MM.1S (cell line): ENCODE measurements at regions not wholly inside any gene's neighbourhood (a gene's known extent, or its start where the extent isn't known, plus 50 kb on each side); places are given as distances from the start of the nearest gene placed in this dataset.

Source experiments
- DNase-seq: peaks from one replicate; pipeline ENCODE4 v3.0.0-alpha.2; 2015
- H2AFZ ChIP-seq: fragments of 300-600 bp; sonication (generic); 2 replicates; pipeline ENCODE4 v1.6.0; 2016; ENCODE audit warnings: antibody characterized with exemption, low read length
- H3F3A ChIP-seq: fragments of 300-600 bp; sonication (generic); 2 replicates; pipeline ENCODE4 v1.6.1; 2016; ENCODE audit warnings: mild to moderate bottlenecking, antibody characterized with exemption, low read length, moderate library complexity, mixed read lengths; ENCODE audit not compliant: insufficient read depth
- H3K27ac ChIP-seq: fragments of 300-600 bp; sonication (generic); 2 replicates; pipeline ENCODE4 v1.5.1; 2016; ENCODE audit warnings: mild to moderate bottlenecking, low read length
- H3K27me3 ChIP-seq: fragments of 300-600 bp; sonication (generic); replicated peaks from 2 replicates; pipeline ENCODE4 v1.6.0; 2016; ENCODE audit warnings: low read length; ENCODE audit not compliant: insufficient read depth
- H3K36me3 ChIP-seq: fragments of 300-600 bp; sonication (generic); replicated peaks from 2 replicates; pipeline ENCODE4 v1.6.1; 2016; ENCODE audit warnings: mild to moderate bottlenecking, low read length, mixed read lengths; ENCODE audit not compliant: insufficient read depth
- H3K4me1 ChIP-seq: fragments of 300-600 bp; sonication (generic); 2 replicates; pipeline ENCODE4 v1.6.1; 2016; ENCODE audit warnings: low read length, mixed read lengths
- H3K4me2 ChIP-seq: fragments of 300-600 bp; sonication (generic); 2 replicates; pipeline ENCODE4 v1.6.0; 2016; ENCODE audit warnings: low read depth, low read length
- H3K4me3 ChIP-seq: fragments of 300-600 bp; sonication (generic); 2 replicates; pipeline ENCODE4 v1.5.1; 2016; ENCODE audit warnings: low read length, mixed read lengths
- H3K79me2 ChIP-seq: fragments of 300-600 bp; sonication (generic); 2 replicates; pipeline ENCODE4 v1.6.1; 2016; ENCODE audit warnings: mixed run types, low read length, mixed read lengths
- H3K9ac ChIP-seq: fragments of 300-600 bp; sonication (generic); 2 replicates; pipeline ENCODE4 v1.6.1; 2016; ENCODE audit warnings: low read length, mixed read lengths
- H3K9me2 ChIP-seq: fragments of 300-600 bp; sonication (generic); replicated peaks from 2 replicates; pipeline ENCODE4 v1.6.1; 2016; ENCODE audit warnings: mild to moderate bottlenecking, low read length, mixed read lengths; ENCODE audit not compliant: insufficient read depth
- H3K9me3 ChIP-seq: fragments of 300-600 bp; sonication (generic); replicated peaks from 2 replicates; pipeline ENCODE4 v1.6.1; 2016; ENCODE audit warnings: mild to moderate bottlenecking, low read length, mixed read lengths; ENCODE audit not compliant: insufficient read depth
- H4K20me1 ChIP-seq: fragments of 300-600 bp; sonication (generic); 2 replicates; pipeline ENCODE4 v1.6.1; 2016; ENCODE audit warnings: mild to moderate bottlenecking, low read length, moderate library complexity, mixed read lengths; ENCODE audit not compliant: insufficient read depth
- EZH2 ChIP-seq: fragments of 300-600 bp; sonication (generic); optimal IDR thresholded peaks from 2 replicates; pipeline ENCODE3; 2017; ENCODE audit warnings: low read depth, mild to moderate bottlenecking, antibody characterized with exemption, low read length, mixed read lengths
- EZH2phosphoT487 ChIP-seq: fragments of 300-600 bp; sonication (generic); IDR thresholded peaks from 2 replicates; pipeline ENCODE4 v1.6.1; 2018; ENCODE audit warnings: antibody characterized with exemption, low read length
- TF ChIP-seq, protein P1 (sequence below): fragments of 300-600 bp; sonication (generic); IDR thresholded peaks from 2 replicates; pipeline ENCODE4 v1.5.1; 2016; ENCODE audit warnings: antibody characterized with exemption, low read length, mixed read lengths

DNA sequence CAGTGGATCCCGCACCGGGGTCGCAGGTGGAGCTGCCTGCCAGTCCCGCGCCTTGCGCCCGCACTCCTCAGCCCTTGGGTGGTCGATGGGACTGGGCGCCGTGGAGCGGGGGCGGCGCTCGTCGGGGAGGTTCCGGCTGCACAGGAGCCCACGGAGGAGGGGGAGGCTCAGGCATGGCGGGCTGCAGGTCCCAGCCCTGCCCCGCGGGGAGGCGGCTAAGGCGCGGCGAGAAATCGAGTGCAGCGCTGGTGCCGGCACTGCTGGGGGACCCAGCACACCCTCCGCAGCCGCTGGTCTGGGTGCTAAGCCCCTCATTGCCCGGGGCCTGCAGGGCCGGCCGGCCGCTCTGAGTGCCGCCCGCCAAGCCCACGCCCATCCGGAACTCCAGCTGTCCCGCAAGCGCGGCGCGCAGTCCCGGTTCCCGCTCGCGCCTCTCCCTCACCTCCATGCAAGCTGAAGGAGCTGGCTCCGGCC lies 120.6 kb upstream of the MEF2C start:
- H3K79me2 ChIP-seq, result no peaks in the 10 kb centered on the region
- H2AFZ ChIP-seq, result no peak overlapping the region
- H3K9me3 ChIP-seq, result no peaks in the 10 kb centered on the region
- no peaks in the 10 kb centered on the region for H3K9me2 ChIP-seq
- H3K27me3 ChIP-seq, result no peaks in the 10 kb centered on the region
- H3F3A ChIP-seq, result no peaks in the 10 kb centered on the region
- H3K4me2 ChIP-seq, result no peak overlapping the region
- TF ChIP-seq, protein P1, sequence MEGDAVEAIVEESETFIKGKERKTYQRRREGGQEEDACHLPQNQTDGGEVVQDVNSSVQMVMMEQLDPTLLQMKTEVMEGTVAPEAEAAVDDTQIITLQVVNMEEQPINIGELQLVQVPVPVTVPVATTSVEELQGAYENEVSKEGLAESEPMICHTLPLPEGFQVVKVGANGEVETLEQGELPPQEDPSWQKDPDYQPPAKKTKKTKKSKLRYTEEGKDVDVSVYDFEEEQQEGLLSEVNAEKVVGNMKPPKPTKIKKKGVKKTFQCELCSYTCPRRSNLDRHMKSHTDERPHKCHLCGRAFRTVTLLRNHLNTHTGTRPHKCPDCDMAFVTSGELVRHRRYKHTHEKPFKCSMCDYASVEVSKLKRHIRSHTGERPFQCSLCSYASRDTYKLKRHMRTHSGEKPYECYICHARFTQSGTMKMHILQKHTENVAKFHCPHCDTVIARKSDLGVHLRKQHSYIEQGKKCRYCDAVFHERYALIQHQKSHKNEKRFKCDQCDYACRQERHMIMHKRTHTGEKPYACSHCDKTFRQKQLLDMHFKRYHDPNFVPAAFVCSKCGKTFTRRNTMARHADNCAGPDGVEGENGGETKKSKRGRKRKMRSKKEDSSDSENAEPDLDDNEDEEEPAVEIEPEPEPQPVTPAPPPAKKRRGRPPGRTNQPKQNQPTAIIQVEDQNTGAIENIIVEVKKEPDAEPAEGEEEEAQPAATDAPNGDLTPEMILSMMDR, result no peak
- no peak for TF ChIP-seq EZH2
- no peak for TF ChIP-seq EZH2phosphoT487
- no peak overlapping the region for H3K9ac ChIP-seq
- H3K27ac ChIP-seq, result no peak overlapping the region
- H3K4me3 ChIP-seq, result no peak overlapping the region
- DNase-seq, result no peak
- H3K4me1 ChIP-seq, result no peaks in the 10 kb centered on the region
- H4K20me1 ChIP-seq, result no peaks in the 10 kb centered on the region
- H3K36me3 ChIP-seq, result no peaks in the 10 kb centered on the region

DNA sequence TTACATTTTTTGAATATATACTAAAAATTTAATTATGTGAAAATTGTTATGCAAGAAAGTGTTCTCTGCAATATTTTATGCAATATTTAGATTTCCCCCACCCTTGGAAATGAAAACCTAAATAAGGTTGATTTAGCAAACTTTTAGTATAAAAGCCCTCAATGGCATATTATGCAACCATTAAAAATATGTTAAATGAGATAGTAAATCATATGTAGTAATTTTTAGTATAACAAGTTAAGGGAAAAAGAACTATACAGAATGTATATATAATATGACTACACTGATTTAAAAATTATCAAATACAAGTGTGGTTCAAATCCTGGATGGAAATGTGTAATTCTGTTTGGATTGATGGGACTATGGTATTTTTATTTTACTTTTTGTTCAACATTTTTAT lies 116.9 kb upstream of the MEF2C start:
- Histone ChIP-seq H3K4me3 (no peak overlapping the region), H3K79me2 (no peaks in the 10 kb centered on the region), H2AFZ (no peak overlapping the region), H3K27me3 (no peaks in the 10 kb centered on the region), H4K20me1 (no peaks in the 10 kb centered on the region), H3K36me3 (no peaks in the 10 kb centered on the region), H3K27ac (no peak overlapping the region), H3K9me2 (no peaks in the 10 kb centered on the region), H3K9ac (no peak overlapping the region), H3K4me2 (no peak overlapping the region), H3F3A (no peaks in the 10 kb centered on the region), H3K4me1 (no peaks in the 10 kb centered on the region), H3K9me3 (no peaks in the 10 kb centered on the region)
- TF ChIP-seq EZH2phosphoT487, result no peak
- no peak for TF ChIP-seq EZH2
- TF ChIP-seq, protein P1, result no peak
- DNase-seq, result no peak

DNA sequence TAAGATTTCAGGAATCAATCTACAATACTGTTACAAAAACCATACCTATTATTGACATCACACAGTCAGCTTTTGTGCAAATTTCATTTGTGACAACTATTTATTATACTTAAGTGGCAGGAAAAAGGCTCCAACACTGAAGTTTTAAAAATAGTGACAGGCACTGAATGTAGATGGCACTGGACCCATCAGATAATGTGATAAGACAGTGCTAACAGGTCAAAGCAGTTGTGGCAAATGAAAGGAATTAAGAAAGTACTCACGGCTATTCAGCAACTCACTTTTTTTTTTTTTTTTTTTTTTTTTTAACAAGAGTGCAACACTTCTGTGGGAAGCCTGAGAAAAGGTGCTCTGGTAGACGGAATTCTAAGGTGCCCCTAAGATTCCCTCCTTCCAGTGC lies 115.0 kb upstream of the MEF2C start:
- Histone ChIP-seq H3K27me3 (no peaks in the 10 kb centered on the region), H3F3A (no peaks in the 10 kb centered on the region), H3K79me2 (no peaks in the 10 kb centered on the region), H3K27ac (no peak overlapping the region), H4K20me1 (no peaks in the 10 kb centered on the region), H3K4me1 (no peaks in the 10 kb centered on the region), H2AFZ (no peak overlapping the region), H3K9me2 (no peaks in the 10 kb centered on the region), H3K4me2 (no peak overlapping the region), H3K9me3 (no peaks in the 10 kb centered on the region), H3K9ac (no peak overlapping the region), H3K36me3 (no peaks in the 10 kb centered on the region), H3K4me3 (no peak overlapping the region)
- TF ChIP-seq, protein P1, result no peak
- TF ChIP-seq EZH2phosphoT487, result no peak
- no peak for TF ChIP-seq EZH2
- no peak for DNase-seq
